Liver (tissue), 3 donors: ENCODE measurements at regions not wholly inside any gene's neighbourhood (a gene's known extent, or its start where the extent isn't known, plus 50 kb on each side); places are given as distances from the start of the nearest gene placed in this dataset.

Experiments used
- CTCF ChIP-seq: fragments of 150-350 bp; IDR thresholded peaks from 2 replicates; pipeline ENCODE4 v1.5.1; 2017; ENCODE audit warnings: improper control_type of control experiment, low read depth, low read length; ENCODE audit not compliant: missing input control
- EGR1 ChIP-seq, 2 donors: IDR thresholded peaks; 2 replicates each; pipeline ENCODE4 v1.6.1; 2016 to 2018; ENCODE audit warnings: antibody characterized with exemption in 2 of 2, low read depth in 2 of 2
- FOXA1 ChIP-seq: IDR thresholded peaks from 2 replicates; pipeline ENCODE4 v1.6.1; 2016; ENCODE audit warnings: antibody characterized with exemption
- TAF1 ChIP-seq: conservative IDR thresholded peaks from 2 replicates; pipeline ENCODE4 v1.6.1; 2016; ENCODE audit warnings: antibody characterized with exemption, mild to moderate bottlenecking
- donor health status: healthy.
- donor health status: healthy.

- TF ChIP-seq CTCF (no peak), TAF1 (no peak), EGR1 (IDR thresholded peaks at IDR 0.05; ENCODE audit: low read depth in 2 of 2) (no peak), FOXA1 (no peak)
These were observed 497.8 kb upstream of the NR2F2 start for GRCh38 chr15:95832668-95833067.
